Activated T-cell treated with anti-CD3 and anti-CD28 coated beads, Interleukin-2, amount 50 U/mL, for 48 hours (primary cell): ENCODE measurements at regions not wholly inside any gene's neighbourhood (a gene's known extent, or its start where the extent isn't known, plus 50 kb on each side); places are given as distances from the start of the nearest gene placed in this dataset.
"Not testable (repeated sequence)": the region's sequence is repeated elsewhere in the genome, so short reads cannot be mapped to it uniquely, and the experiment has no call there.

Experiments used
- DNase-seq, 2 experiments: peaks; one replicate each; pipeline ENCODE4 v3.0.0-alpha.2; 2020

- peak; percentile 22 for DNase-seq
These were observed 179.2 kb upstream of the ZSCAN2 start for GRCh38 chr15:84421513-84422181.

GRCh38 chr15:84425327-84425726 lies 175.5 kb upstream of the ZSCAN2 start:
- peak; percentile 10 to 15 for DNase-seq

GRCh38 chr15:84473305-84473877 lies 127.4 kb upstream of the ZSCAN2 start:
- DNase-seq, result not testable (repeated sequence)

GRCh38 chr15:84476364-84477033 lies 124.3 kb upstream of the ZSCAN2 start:
- DNase-seq, result not testable (repeated sequence)

GRCh38 chr15:84477550-84477949 lies 123.3 kb upstream of the ZSCAN2 start:
- not testable (repeated sequence) for DNase-seq

- not testable (repeated sequence) for DNase-seq
These were observed 120.6 kb upstream of the ZSCAN2 start for GRCh38 chr15:84480174-84480681.

- DNase-seq, result peak in 1 of 2 experiments; percentile 12
These were observed 117.0 kb upstream of the ZSCAN2 start for GRCh38 chr15:84483859-84484258.

- DNase-seq, result peak; percentile 48 to 62
These were observed 100.5 kb upstream of the ZSCAN2 start for GRCh38 chr15:84500165-84500889.

GRCh38 chr15:84503101-84503500 lies 97.7 kb upstream of the ZSCAN2 start:
- not testable (repeated sequence) for DNase-seq

GRCh38 chr15:84505552-84505951 lies 95.3 kb upstream of the ZSCAN2 start:
- not testable (repeated sequence) for DNase-seq

- not testable (repeated sequence) for DNase-seq
These were observed 88.5 kb upstream of the ZSCAN2 start for GRCh38 chr15:84512324-84512723.

- DNase-seq, result peak; percentile 25 to 27
These were observed 84.0 kb upstream of the ZSCAN2 start for GRCh38 chr15:84516773-84517172.

- DNase-seq, result not testable (repeated sequence)
These were observed 75.1 kb upstream of the ZSCAN2 start for GRCh38 chr15:84525491-84526344.

- DNase-seq, result not testable (repeated sequence)
These were observed 70.1 kb upstream of the ZSCAN2 start for GRCh38 chr15:84530751-84531150.

- not testable (repeated sequence) for DNase-seq
These were observed 69.6 kb upstream of the ZSCAN2 start for GRCh38 chr15:84531223-84531622.

- not testable (repeated sequence) for DNase-seq
These were observed 69.0 kb upstream of the ZSCAN2 start for GRCh38 chr15:84531709-84532367.

- not testable (repeated sequence) for DNase-seq
These were observed 67.1 kb upstream of the ZSCAN2 start for GRCh38 chr15:84533705-84534104.

GRCh38 chr15:84534561-84535235 lies 66.1 kb upstream of the ZSCAN2 start:
- DNase-seq, result not testable (repeated sequence)

- DNase-seq, result not testable (repeated sequence)
These were observed 64.6 kb upstream of the ZSCAN2 start for GRCh38 chr15:84536181-84536580.

- not testable (repeated sequence) for DNase-seq
These were observed 56.2 kb upstream of the ZSCAN2 start for GRCh38 chr15:84544586-84544985.

GRCh38 chr15:84547150-84547549 lies 53.7 kb upstream of the ZSCAN2 start:
- DNase-seq, result not testable (repeated sequence)
